Left lung (tissue), 4 donors: ENCODE measurements at regions not wholly inside any gene's neighbourhood (a gene's known extent, or its start where the extent isn't known, plus 50 kb on each side); places are given as distances from the start of the nearest gene placed in this dataset.
"Not testable (repeated sequence)": the region's sequence is repeated elsewhere in the genome, so short reads cannot be mapped to it uniquely, and the experiment has no call there.

Source experiments
- ATAC-seq: fragments of 200-7000 bp; cut with Tn5 transposase; one replicate; pipeline ENCODE4 v1.9.1; 2020; ENCODE audit warnings: moderate library complexity
- DNase-seq, 4 donors: peaks; one replicate each; pipeline ENCODE4 v3.0.0-alpha.2; 2013 to 2020
- H3K27ac ChIP-seq, 2 donors: fragments of 200-600 bp; sonication (generic) in 1 of 2; one replicate each; pipeline versions ENCODE4 v1.5.0 to v1.8.0; 2020 to 2021
- H3K27me3 ChIP-seq, 2 donors: fragments of 200-600 bp; sonication (generic) in 1 of 2; one replicate each; pipeline versions ENCODE4 v1.5.0 to v1.8.0; 2020 to 2021
- H3K36me3 ChIP-seq, 2 donors: fragments of 200-600 bp; sonication (generic) in 1 of 2; one replicate each; pipeline versions ENCODE4 v1.5.0 to v1.8.0; 2020 to 2021
- H3K4me1 ChIP-seq, 2 donors: fragments of 200-600 bp; one replicate each; pipeline ENCODE4 v1.8.0; 2021
- H3K4me3 ChIP-seq, 2 donors: fragments of 200-600 bp; sonication (generic) in 1 of 2; one replicate each; pipeline versions ENCODE4 v1.5.0 to v1.8.0; 2020 to 2021; ENCODE audit warnings: mild to moderate bottlenecking in 1 of 2
- H3K9me3 ChIP-seq, 2 donors: fragments of 200-600 bp; sonication (generic) in 1 of 2; one replicate each; pipeline versions ENCODE4 v1.5.0 to v1.8.0; 2020 to 2021
- intact Hi-C, 2 donors: fragments of 100-400 bp; cut with DNase I; formaldehyde crosslinking; loops; one replicate each; pipeline versions ENCODE4 v1.11.2 to v1.14.2; 2022
- TF ChIP-seq, protein P1 (sequence below), 2 donors: fragments of 200-600 bp; sonication (generic) in 1 of 2; IDR thresholded peaks; one replicate each; pipeline versions ENCODE4 v1.5.0 to v1.8.0; 2021; ENCODE audit warnings: antibody characterized with exemption in 2 of 2
- donor health status: DM: no; HTN: yes; CAD: no.
- donor health status: DM: no; HTN: no; CAD: no.

GRCh38 chr1:5680600-5680999, 311.6 kb downstream of the NPHP4 start:
- intact Hi-C loops = no loop called here
- no peak for ATAC-seq
- H3K4me3 ChIP-seq = no peak overlapping the region
- H3K9me3 ChIP-seq = no peaks in the 10 kb centered on the region
- TF ChIP-seq, protein P1, sequence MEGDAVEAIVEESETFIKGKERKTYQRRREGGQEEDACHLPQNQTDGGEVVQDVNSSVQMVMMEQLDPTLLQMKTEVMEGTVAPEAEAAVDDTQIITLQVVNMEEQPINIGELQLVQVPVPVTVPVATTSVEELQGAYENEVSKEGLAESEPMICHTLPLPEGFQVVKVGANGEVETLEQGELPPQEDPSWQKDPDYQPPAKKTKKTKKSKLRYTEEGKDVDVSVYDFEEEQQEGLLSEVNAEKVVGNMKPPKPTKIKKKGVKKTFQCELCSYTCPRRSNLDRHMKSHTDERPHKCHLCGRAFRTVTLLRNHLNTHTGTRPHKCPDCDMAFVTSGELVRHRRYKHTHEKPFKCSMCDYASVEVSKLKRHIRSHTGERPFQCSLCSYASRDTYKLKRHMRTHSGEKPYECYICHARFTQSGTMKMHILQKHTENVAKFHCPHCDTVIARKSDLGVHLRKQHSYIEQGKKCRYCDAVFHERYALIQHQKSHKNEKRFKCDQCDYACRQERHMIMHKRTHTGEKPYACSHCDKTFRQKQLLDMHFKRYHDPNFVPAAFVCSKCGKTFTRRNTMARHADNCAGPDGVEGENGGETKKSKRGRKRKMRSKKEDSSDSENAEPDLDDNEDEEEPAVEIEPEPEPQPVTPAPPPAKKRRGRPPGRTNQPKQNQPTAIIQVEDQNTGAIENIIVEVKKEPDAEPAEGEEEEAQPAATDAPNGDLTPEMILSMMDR (IDR thresholded peaks at IDR 0.05) = no peak
- peaks cover 0 to 13% of the 10 kb centered on the region in 2 donors for H3K27me3 ChIP-seq
- no peaks in the 10 kb centered on the region for H3K4me1 ChIP-seq
- no peak for DNase-seq
- no peaks in the 10 kb centered on the region for H3K36me3 ChIP-seq
- no peak overlapping the region for H3K27ac ChIP-seq

DNA sequence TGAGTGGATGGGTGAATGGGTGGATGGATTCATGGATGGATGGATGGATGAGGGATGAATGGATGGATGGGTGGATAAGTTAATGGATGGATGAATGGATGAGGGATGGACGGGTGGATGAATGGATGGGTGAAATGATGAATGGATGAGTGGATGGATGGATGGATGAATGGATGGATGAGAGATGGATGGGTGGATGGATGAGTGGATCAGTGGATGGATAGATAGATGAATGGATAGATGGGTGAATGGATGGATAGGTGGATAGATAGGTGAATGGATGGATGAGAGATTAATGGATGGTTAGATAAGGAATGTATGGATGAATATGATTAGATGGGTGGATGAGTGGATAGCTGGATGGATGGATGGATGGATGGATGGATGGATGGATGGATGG, 313.5 kb downstream of the NPHP4 start:
- TF ChIP-seq, protein P1 (IDR thresholded peaks at IDR 0.05) = no peak

DNA sequence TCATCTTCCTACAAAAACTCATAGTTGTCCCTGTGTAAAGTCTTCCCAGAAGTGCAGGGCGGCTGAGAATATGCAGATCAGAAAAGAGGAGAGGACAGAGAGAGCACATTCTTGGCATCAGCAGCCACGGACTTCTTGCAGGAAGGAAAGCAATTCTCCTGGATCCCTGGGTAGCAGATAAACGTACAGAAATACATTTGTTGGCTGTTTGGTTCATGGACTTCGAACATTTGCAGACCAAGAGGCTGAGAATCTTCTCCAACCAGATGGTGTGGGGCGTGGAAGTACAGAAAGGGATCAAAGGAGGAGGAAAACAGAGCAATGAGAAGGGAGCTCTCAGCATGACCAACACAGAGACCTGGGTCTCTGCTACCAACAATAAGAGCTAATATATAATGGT, 319.9 kb downstream of the NPHP4 start:
- H3K4me1 ChIP-seq, H3K4me3 ChIP-seq, H3K36me3 ChIP-seq, intact Hi-C loops, ATAC-seq, H3K27me3 ChIP-seq, H3K27ac ChIP-seq, H3K9me3 ChIP-seq, DNase-seq: not testable (repeated sequence)

More for the DNA sequence above, 313.5 kb downstream of the NPHP4 start:
- Histone ChIP-seq H3K27me3 (no peaks in the 10 kb centered on the region), H3K27ac (no peak overlapping the region), H3K4me3 (no peak overlapping the region), H3K9me3 (no peaks in the 10 kb centered on the region), H3K36me3 (no peaks in the 10 kb centered on the region), H3K4me1 (no peaks in the 10 kb centered on the region)
- no peak for DNase-seq
- ATAC-seq = no peak
- intact Hi-C loops = no loop called here

- Histone ChIP-seq H3K27ac (no peak overlapping the region), H3K9me3 (no peaks in the 10 kb centered on the region), H3K36me3 (no peaks in the 10 kb centered on the region), H3K27me3 (peaks cover 0 to 1% of the 10 kb centered on the region in 2 donors), H3K4me3 (no peak overlapping the region), H3K4me1 (no peaks in the 10 kb centered on the region)
- intact Hi-C loops = no loop called here
- TF ChIP-seq, protein P1 (IDR thresholded peaks at IDR 0.05) = no peak
- ATAC-seq (no peak), DNase-seq (peak in 1 of 4 donors; percentile 15)
These were observed 321.5 kb downstream of the NPHP4 start for GRCh38 chr1:5670590-5671350.

DNA sequence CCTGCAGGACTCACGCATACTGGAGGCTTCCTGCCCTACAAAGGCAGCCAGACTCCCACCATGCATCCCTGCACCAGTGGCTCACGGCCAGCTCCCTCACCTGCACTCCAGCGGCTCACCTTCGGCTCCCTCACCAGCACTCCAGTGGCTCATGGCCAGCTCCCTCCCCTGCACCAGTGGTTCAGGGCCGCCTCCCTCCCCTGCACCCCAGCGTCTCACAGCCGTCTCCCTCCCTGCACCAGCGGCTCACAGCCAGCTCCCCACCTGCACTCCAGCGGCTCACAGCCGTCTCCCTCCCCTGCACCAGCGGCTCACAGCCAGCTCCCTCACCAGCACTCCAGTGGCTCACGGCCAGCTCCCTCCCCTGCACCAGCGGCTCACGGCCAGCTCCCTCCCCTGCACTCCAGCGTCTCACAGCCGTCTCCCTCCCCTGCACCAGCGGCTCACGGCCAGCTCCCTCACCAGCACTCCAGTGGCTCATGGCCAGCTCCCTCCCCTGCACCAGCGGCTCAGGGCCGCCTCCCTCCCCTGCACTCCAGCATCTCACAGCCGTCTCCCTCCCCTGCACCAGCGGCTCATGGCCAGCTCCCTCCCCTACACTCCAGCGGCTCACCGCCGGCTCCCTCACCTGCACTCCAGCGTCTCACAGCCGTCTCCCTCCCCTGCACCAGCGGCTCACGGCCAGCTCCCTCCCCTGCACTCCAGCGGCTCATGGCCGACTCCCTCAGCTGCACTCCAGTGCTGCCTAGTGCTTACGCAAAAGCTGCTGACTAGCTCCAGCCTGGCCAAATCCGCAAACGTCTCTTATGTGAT, 324.5 kb downstream of the NPHP4 start:
- ATAC-seq (no peak), DNase-seq (peak in 1 of 4 donors; percentile 26)

More for the DNA sequence above, 324.5 kb downstream of the NPHP4 start:
- no peak overlapping the region for H3K4me3 ChIP-seq
- no peaks in the 10 kb centered on the region for H3K9me3 ChIP-seq
- intact Hi-C loops = no loop called here
- no peaks in the 10 kb centered on the region for H3K36me3 ChIP-seq
- H3K27ac ChIP-seq = no peak overlapping the region
- H3K27me3 ChIP-seq = peaks cover 0 to 32% of the 10 kb centered on the region in 2 donors
- TF ChIP-seq, protein P1 (IDR thresholded peaks at IDR 0.05) = no peak
- no peaks in the 10 kb centered on the region for H3K4me1 ChIP-seq
